A673 (cell line): ENCODE measurements at regions not wholly inside any gene's neighbourhood (a gene's known extent, or its start where the extent isn't known, plus 50 kb on each side); places are given as distances from the start of the nearest gene placed in this dataset.

ENCODE experiments used
- EZH2 ChIP-seq: fragments of 200-600 bp; sonication (generic); IDR thresholded peaks from 2 replicates; pipeline ENCODE4 v1.6.1; 2017; ENCODE audit warnings: borderline replicate concordance, low read depth, mild to moderate bottlenecking, mixed read lengths, antibody characterized with exemption, low read length; ENCODE audit not compliant: poor library complexity, severe bottlenecking
- TF ChIP-seq, protein P1 (sequence below): fragments of 300-800, 200-600 bp; sonication (generic); conservative IDR thresholded peaks from 2 replicates; pipeline ENCODE4 v1.5.1; 2017; ENCODE audit warnings: low read depth, mild to moderate bottlenecking, antibody characterized with exemption, low read length, moderate library complexity, mixed read lengths

DNA sequence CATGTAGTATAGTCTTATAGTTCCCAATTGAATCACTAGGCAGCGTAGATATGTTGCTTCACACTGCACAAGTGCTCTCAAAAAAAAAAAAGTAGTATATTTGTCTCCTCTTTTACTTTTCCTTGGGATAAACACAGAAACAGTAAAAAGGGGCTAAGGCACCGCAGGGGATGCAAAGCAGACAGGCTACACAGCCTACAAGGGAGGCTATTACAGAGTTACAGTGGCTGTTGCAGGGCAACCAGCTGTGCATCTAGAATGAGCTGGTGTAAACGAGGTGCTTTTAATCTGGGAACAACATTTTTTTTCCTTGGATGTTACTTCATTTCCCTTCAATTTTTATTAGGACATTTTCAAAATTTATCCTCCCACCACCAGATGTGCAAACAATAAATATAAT lies 1934.7 kb upstream of the CELF4 start:
- TF ChIP-seq, protein P1, sequence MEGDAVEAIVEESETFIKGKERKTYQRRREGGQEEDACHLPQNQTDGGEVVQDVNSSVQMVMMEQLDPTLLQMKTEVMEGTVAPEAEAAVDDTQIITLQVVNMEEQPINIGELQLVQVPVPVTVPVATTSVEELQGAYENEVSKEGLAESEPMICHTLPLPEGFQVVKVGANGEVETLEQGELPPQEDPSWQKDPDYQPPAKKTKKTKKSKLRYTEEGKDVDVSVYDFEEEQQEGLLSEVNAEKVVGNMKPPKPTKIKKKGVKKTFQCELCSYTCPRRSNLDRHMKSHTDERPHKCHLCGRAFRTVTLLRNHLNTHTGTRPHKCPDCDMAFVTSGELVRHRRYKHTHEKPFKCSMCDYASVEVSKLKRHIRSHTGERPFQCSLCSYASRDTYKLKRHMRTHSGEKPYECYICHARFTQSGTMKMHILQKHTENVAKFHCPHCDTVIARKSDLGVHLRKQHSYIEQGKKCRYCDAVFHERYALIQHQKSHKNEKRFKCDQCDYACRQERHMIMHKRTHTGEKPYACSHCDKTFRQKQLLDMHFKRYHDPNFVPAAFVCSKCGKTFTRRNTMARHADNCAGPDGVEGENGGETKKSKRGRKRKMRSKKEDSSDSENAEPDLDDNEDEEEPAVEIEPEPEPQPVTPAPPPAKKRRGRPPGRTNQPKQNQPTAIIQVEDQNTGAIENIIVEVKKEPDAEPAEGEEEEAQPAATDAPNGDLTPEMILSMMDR, result no peak
- TF ChIP-seq EZH2, result no peak
